GM12872 (cell line): ENCODE measurements at regions not wholly inside any gene's neighbourhood (a gene's known extent, or its start where the extent isn't known, plus 50 kb on each side); places are given as distances from the start of the nearest gene placed in this dataset.
A peak's percentile ranks its signal among the peaks of the same experiment; 100 is the strongest.

Source experiments
- CTCF ChIP-seq: IDR thresholded peaks from 3 replicates; pipeline ENCODE4 v1.5.1; 2011; ENCODE audit warnings: low read depth, mild to moderate bottlenecking, low read length, moderate library complexity; ENCODE audit not compliant: insufficient read depth

- no peak for TF ChIP-seq CTCF
Observed at GRCh38 chr21:33121715-33122475, 52.0 kb downstream of the OLIG1 start.

DNA sequence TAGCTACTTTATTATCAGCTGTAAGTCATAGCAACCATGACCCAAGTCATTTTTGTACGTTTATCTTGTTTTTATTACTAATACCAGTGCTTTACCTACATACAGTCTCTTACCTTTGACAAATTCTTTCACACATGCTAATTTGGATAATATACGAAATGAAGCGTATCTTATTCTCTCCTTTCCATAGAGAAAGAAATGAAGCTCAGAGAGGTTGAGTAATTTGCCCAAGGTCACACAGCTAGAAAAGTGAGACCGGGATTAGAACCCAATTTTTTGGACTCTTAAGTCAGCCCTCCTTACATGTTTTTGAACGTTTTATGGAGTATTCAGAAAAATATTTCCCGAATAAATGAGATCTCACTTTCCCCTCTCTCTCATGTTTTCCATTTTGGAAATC, 52.6 kb downstream of the OLIG1 start:
- TF ChIP-seq CTCF, result no peak

DNA sequence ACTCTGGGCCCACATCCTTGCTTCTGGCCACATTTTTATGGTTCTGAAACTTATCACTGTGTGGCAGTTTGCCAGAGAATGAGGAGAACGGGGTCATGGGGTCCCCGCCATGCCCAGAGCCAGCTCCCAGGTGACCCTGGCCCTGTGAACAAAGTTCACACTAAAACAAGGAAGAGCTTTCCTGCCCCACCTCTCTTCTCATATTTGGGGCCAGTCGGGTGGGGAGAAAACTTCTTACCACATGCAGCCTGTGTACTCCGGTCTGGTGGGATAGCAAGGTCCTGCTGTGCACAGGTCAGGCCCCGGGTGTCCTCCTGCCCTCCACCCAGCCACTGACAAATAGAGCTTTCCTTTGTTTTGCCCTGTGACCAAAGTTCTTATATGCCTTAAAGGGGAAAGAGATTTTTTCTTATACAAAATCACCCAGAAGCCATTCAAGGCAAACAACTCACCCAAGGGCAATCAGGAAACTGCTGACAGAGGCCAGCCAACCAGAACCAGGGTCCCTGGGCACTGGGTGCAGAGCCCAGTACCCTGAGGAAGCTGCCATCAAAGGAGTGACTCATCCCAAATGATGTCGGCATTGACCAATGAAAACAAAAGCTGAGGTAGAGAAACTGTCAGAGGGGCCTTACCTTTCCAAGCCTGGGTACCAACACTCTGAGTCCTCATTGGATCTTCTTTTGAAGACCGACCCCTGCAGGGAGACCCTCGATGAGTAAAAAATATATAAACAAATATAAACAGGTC, 53.6 kb downstream of the OLIG1 start:
- TF ChIP-seq CTCF, result no peak

DNA sequence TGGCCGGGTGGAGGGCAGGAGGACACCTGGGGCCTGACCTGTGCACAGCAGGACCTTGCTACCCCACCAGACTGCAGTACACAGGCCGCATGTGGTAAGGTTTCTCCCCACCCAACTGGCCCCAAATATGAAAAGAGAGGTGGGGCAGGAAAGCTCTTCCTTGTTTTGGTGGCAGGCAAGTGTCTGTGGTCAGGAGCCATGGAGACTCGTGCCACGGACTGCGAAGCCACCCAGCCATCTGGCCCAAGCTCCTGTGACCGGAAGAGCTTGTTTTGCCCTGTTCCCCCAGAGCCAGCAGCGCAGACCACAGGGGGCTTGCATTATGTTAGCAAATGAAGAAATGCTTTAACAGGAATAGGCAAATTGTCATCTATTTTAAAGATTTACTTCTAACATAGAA, 54.9 kb downstream of the OLIG1 start:
- no peak for TF ChIP-seq CTCF

GRCh38 chr21:33125680-33126375, 55.9 kb downstream of the OLIG1 start:
- TF ChIP-seq CTCF, result no peak

GRCh38 chr21:33126569-33126968, 56.6 kb downstream of the OLIG1 start:
- no peak for TF ChIP-seq CTCF

DNA sequence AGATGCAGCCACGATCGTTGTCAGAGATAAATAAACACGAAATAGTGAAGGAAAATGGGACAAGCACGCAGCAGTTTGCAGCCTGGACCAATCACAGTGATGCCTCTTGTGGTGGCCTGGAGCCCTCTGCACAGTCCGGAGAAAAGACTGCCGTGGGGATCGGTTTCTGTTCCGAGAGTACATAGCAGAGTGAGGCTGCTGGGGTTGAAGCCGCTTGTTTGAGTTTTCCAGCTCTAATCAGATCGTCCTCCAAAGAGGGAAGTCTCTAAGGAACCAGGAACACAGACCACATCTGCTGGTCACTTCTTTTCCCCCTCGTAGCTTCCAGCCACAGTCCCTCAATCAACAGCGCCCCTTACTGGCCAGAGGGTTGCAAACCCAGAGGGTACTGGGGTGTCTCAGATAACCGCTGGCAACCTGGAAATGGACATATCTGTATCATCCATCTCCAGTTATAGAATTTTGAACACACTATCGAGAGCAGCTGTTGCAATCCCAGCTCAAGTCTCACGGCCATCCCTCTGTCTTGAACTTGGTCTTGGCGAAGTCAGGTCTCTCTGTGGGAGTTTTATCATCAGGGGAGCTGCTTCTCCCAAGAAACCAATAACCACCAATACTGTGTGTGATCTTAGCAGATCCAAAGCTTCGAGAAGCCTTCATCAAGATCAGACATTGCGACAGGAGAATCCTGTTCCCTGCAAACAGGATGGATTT, 57.4 kb downstream of the OLIG1 start:
- peak; percentile 92 for TF ChIP-seq CTCF
